Upper lobe of right lung (tissue), 1 donor: ENCODE measurements at regions not wholly inside any gene's neighbourhood (a gene's known extent, or its start where the extent isn't known, plus 50 kb on each side); places are given as distances from the start of the nearest gene placed in this dataset.
"Not testable (repeated sequence)": the region's sequence is repeated elsewhere in the genome, so short reads cannot be mapped to it uniquely, and the experiment has no call there.

Experiments used
- ATAC-seq: fragments of 200-7000 bp; cut with Tn5 transposase; one replicate; pipeline ENCODE4 v1.9.1; 2020; ENCODE audit warnings: mild to moderate bottlenecking, moderate library complexity
- DNase-seq: peaks from one replicate; pipeline ENCODE4 v3.0.0-alpha.2; 2020
- H3K27ac ChIP-seq: fragments of 200-600 bp; one replicate; pipeline ENCODE4 v1.8.0; 2022
- H3K27me3 ChIP-seq: fragments of 200-600 bp; one replicate; pipeline ENCODE4 v1.8.0; 2022; ENCODE audit warnings: mild to moderate bottlenecking
- H3K36me3 ChIP-seq: fragments of 200-600 bp; one replicate; pipeline ENCODE4 v1.8.0; 2022
- H3K4me1 ChIP-seq: fragments of 200-600 bp; one replicate; pipeline ENCODE4 v1.8.0; 2022
- H3K4me3 ChIP-seq: fragments of 200-600 bp; one replicate; pipeline ENCODE4 v1.8.0; 2022; ENCODE audit warnings: mild to moderate bottlenecking
- H3K9me3 ChIP-seq: fragments of 200-600 bp; one replicate; pipeline ENCODE4 v1.8.0; 2022
- intact Hi-C: fragments of 100-400 bp; cut with DNase I; formaldehyde crosslinking; loops from one replicate; pipeline ENCODE4 v1.11.0; 2022
- TF ChIP-seq, protein P1 (sequence below): fragments of 200-600 bp; IDR thresholded peaks from one replicate; pipeline ENCODE4 v1.8.0; 2022; ENCODE audit warnings: antibody characterized with exemption
- donor health status: DM: no; HTN: yes; CAD: no; lungs with severe emphysema.

DNA sequence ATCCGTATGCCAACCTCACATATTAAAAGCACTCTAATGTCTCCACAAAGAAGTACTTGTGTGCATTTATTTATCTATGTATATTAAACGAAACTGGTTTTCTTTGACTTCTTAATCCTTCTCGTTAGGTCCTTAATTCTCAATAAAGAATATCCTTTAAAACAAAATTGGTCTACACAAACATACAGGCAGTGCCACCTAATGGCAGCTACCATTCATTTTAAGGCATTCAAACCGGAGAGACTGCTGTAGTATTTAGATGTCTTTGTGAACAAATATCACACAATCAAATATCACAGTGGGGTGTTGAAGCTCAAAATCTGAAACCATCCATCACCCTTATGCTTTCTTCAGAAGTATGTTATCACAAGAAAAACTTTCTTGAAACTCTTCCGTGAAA lies 96.6 kb upstream of the IRAK1BP1 start:
- Histone ChIP-seq H3K36me3 (no peaks in the 10 kb centered on the region), H3K27ac (no peak overlapping the region), H3K4me3 (no peak overlapping the region), H3K27me3 (no peaks in the 10 kb centered on the region), H3K9me3 (no peaks in the 10 kb centered on the region), H3K4me1 (no peaks in the 10 kb centered on the region)
- DNase-seq (no peak), ATAC-seq (no peak)
- intact Hi-C loops: no loop called here
- TF ChIP-seq, protein P1, sequence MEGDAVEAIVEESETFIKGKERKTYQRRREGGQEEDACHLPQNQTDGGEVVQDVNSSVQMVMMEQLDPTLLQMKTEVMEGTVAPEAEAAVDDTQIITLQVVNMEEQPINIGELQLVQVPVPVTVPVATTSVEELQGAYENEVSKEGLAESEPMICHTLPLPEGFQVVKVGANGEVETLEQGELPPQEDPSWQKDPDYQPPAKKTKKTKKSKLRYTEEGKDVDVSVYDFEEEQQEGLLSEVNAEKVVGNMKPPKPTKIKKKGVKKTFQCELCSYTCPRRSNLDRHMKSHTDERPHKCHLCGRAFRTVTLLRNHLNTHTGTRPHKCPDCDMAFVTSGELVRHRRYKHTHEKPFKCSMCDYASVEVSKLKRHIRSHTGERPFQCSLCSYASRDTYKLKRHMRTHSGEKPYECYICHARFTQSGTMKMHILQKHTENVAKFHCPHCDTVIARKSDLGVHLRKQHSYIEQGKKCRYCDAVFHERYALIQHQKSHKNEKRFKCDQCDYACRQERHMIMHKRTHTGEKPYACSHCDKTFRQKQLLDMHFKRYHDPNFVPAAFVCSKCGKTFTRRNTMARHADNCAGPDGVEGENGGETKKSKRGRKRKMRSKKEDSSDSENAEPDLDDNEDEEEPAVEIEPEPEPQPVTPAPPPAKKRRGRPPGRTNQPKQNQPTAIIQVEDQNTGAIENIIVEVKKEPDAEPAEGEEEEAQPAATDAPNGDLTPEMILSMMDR: no peak

DNA sequence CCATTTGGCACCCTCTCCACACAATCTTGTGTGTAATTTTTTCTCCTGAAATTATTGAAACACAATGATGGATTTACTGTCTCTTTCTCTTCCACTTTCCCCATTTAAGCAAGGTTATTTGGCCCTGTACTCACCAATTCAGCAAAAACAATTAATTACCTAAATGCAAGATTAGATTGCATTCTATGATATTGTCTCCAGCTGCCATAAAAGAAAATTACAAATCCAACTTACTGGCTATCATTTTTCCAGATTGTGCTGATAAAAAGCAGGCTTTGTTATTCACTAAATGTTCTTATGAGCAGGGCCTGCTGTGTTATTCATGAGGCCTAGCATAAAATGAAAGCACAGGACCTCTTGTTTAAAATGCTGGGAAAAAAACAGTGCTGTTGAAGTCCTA lies 95.8 kb upstream of the IRAK1BP1 start:
- intact Hi-C loops: no loop called here
- Histone ChIP-seq H3K27ac (no peak overlapping the region), H3K9me3 (no peaks in the 10 kb centered on the region), H3K4me3 (no peak overlapping the region), H3K4me1 (no peaks in the 10 kb centered on the region), H3K36me3 (no peaks in the 10 kb centered on the region), H3K27me3 (no peaks in the 10 kb centered on the region)
- DNase-seq: no peak
- TF ChIP-seq, protein P1: no peak
- ATAC-seq: no peak

DNA sequence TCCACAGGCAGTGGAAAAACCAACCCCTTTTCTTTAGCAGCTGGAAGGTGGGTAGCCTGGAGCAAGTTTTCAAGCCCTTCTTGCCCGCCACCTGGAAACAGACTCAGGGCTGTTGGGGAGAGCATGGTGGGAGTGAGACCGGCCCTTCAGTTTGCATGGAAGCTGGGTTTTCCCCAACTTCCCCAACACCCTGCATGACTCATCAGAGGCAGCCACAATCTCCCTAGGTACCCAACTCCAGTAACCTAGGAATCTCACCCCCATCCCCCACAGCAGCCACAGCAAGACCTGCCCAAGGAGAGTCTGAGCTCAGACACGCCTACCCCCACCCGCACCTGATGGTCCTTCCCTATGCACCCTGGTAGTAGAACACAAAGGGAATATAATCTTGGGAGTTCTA lies 86.3 kb upstream of the IRAK1BP1 start:
- Histone ChIP-seq H3K9me3 (no peaks in the 10 kb centered on the region), H3K36me3 (no peaks in the 10 kb centered on the region), H3K4me1 (no peaks in the 10 kb centered on the region), H3K27ac (no peak overlapping the region), H3K4me3 (no peak overlapping the region), H3K27me3 (no peaks in the 10 kb centered on the region)
- ATAC-seq (no peak), DNase-seq (no peak)
- TF ChIP-seq, protein P1: no peak
- intact Hi-C loops: no loop called here

DNA sequence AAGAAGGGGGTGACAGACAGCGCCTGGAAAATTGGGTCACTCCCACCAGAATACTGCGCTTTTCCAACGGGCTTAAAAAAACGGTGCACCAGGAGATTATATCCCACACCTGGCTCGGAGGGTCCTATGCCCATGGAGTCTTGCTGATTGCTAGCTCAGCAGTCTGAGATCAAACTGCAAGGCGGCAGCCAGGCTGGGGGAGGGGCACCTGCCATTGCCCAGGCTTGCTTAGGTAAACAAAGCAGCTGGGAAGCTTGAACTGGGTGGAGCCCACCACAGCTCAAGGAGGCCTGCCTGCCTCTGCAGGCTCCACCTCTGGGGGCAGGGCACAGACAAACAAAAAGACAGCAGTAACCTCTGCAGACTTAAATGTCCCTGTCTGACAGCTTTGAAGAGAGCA lies 84.0 kb upstream of the IRAK1BP1 start:
- H3K27me3 ChIP-seq, H3K4me1 ChIP-seq, intact Hi-C loops, ATAC-seq, H3K9me3 ChIP-seq, H3K4me3 ChIP-seq, H3K27ac ChIP-seq, H3K36me3 ChIP-seq, DNase-seq: not testable (repeated sequence)

DNA sequence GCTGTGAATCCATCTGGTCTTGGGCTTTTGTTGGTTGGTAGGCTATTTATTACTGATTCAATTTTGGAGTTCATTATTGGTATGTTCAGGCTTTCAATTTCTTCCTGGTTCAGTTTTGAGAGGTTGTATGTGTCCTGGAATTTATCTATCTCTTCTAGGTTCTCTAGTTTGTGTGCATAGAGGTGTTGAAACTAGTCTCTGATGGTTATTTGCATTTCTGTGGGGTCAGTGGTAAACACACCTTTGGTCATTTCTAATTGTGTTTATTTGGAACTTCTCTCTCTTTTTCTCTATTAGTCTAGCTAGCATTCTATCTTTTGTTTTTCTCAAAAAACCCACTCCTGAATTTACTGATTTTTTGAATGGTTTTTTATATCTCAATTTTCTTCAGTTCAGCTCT lies 70.1 kb upstream of the IRAK1BP1 start:
- DNase-seq (no peak), ATAC-seq (no peak)
- Histone ChIP-seq H3K9me3 (peaks cover 4% of the 10 kb centered on the region), H3K36me3 (no peaks in the 10 kb centered on the region), H3K4me3 (no peak overlapping the region), H3K27me3 (no peaks in the 10 kb centered on the region), H3K27ac (no peak overlapping the region), H3K4me1 (no peaks in the 10 kb centered on the region)
- intact Hi-C loops: no loop called here
- TF ChIP-seq, protein P1: no peak

DNA sequence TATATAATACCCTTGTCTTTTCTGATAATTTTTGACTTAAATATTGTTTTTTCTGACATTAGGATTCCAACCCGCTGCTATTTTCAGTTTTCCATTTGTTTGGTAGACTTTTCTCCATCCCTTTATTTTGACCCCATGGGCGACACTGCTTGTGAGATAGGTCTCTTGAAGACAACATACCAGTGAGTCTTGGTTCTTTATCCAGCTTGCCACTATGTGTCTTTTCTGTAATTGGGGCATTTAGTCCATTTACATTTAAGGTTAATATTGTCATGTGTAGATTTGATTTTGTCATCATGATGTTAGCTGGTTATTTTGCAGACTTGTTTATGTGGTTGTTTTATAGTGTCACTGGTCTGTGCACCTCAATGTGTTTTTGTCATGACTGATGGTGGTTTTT lies 67.7 kb upstream of the IRAK1BP1 start:
- ATAC-seq (no peak), DNase-seq (no peak)
- Histone ChIP-seq H3K27me3 (no peaks in the 10 kb centered on the region), H3K4me3 (no peak overlapping the region), H3K9me3 (peaks cover 10% of the 10 kb centered on the region), H3K36me3 (no peaks in the 10 kb centered on the region), H3K27ac (no peak overlapping the region), H3K4me1 (no peaks in the 10 kb centered on the region)
- intact Hi-C loops: no loop called here
- TF ChIP-seq, protein P1: no peak

DNA sequence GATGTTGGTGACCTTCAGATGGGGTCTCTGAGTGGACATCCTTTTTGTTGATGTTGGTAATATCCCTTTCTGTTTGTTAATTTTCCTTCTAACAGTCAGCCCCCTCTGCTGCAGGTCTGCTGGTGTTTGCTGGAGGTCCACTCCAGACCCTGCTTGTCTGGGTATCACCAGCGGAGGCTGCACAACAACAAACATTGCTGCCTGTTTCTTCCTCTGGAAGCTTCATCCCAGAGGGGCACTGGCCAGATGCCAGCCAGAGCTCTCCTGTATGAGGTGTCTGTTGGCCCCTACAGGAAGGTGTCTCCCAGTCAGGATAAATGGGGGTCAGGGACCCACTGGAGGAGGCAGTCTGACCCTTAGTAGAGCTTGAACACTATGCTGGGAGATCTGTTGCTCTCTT lies 60.6 kb upstream of the IRAK1BP1 start:
- H3K4me3 ChIP-seq, H3K36me3 ChIP-seq, H3K27me3 ChIP-seq, H3K4me1 ChIP-seq, ATAC-seq, H3K27ac ChIP-seq, H3K9me3 ChIP-seq, DNase-seq, intact Hi-C loops: not testable (repeated sequence)

DNA sequence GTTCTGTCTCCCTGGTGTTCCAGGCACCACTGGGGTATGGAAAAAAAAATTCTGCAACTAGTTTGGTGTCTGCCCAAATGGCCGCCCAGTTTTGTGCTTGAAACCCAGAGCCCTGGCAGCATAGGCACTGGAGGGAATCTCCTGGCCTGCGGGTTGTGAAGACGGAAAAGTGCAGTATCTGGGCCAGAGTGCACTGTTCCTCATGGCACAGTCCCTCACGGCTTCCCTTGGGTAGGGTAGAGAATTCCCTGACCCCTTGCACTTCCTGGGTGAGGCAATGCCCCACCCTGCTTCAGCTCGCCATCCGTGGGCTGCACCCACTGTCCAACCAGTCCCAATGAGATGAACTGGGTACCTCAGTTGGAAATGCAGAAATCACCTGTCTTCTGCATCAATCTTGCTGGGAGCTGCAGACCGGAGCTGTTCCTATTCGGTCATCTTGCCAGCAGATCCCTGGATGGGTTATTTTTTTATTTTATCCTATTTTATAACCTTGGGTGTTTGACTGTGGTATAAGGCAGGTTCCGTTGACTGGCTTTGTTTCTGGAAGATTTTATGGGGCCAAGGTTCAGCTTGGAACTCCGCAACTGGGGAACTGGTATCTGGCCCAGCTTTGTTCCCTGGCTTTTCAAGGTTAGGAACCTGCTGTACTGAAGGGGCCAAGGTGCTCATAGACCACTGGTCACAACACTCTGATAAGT lies 59.5 kb upstream of the IRAK1BP1 start:
- H3K9me3 ChIP-seq, ATAC-seq, H3K4me1 ChIP-seq, DNase-seq, H3K36me3 ChIP-seq, H3K27ac ChIP-seq, H3K4me3 ChIP-seq, H3K27me3 ChIP-seq, intact Hi-C loops: not testable (repeated sequence)
